ENCODE measurements at regions not wholly inside any gene's neighbourhood (a gene's known extent, or its start where the extent isn't known, plus 50 kb on each side); places are given as distances from the start of the nearest gene placed in this dataset.
A peak's percentile ranks its signal among the peaks of the same experiment; 100 is the strongest.
"Not testable (repeated sequence)": the region's sequence is repeated elsewhere in the genome, so short reads cannot be mapped to it uniquely, and the experiment has no call there.

DNA sequence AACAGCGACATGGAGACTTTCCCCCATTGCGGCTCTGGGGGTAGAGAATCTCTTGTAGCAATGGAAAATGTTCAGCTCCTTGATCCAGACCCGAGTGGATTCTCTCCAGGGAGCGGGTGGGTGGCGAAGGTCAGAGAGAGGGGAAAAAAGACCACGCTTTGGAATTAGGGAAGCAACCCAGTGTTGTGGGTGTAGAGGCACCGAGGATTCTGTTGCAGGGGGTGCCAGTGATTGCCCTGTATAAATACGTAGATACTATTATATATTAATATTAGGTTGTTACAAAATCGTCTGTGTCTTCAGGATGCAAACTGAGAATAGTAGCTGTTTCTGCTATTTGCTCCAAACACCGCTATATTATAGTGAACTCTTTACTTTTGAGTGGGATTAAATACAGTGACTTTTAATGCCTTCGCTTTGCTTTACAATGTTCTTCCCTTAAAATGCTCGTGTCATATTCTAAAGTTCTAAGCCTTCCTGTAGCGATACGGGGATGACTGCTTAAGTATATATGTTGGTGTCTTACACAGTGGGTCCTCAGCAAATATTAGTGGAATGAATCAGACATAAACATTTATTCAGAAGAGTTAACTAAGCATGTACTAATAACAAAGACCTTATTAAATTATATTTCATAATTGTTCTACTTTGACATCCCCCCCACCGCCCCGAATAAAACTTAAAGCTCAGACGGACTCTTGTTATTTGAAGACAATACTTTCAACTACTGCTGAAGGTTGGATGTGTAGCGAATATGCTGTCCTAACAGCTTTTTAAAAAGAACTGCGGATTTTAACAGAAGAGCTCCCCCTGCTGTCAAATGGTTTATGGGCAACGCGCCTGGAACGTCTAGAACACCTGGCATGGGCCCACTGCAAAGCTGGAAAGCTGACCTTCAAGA lies 136.4 kb upstream of the KRAS start:
- peak; percentile 62 for ATAC-seq
- intact Hi-C loops (cut with DNase I): no loop called here

DNA sequence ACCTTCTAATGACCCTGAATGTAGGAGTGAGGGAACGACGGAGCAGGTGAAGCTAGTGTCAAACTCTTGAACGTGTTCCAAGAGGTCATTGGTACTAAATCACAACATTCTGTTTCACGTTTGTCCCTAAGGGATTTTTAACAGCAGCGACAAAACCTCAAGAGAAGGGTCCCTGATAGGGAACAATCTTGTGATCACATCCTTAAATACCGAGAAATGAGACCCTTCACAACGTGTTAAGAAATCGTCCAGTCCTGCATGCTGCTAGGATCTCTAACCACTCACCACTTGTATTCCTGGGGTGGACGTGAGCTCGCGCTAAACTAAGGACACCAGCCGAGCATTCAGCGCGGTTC lies 134.1 kb upstream of the KRAS start:
- intact Hi-C loops (cut with DNase I): no loop called here
- no peak for ATAC-seq
- no peak for DNase-seq (ENCODE audit: missing footprints)

More for the DNA sequence above, 136.4 kb upstream of the KRAS start:
- peak; percentile 89 for DNase-seq (ENCODE audit: missing footprints)

- intact Hi-C loops (cut with DNase I): no loop called here
- no peak for ATAC-seq
These were observed 133.5 kb upstream of the KRAS start for GRCh38 chr12:25384038-25384892.

DNA sequence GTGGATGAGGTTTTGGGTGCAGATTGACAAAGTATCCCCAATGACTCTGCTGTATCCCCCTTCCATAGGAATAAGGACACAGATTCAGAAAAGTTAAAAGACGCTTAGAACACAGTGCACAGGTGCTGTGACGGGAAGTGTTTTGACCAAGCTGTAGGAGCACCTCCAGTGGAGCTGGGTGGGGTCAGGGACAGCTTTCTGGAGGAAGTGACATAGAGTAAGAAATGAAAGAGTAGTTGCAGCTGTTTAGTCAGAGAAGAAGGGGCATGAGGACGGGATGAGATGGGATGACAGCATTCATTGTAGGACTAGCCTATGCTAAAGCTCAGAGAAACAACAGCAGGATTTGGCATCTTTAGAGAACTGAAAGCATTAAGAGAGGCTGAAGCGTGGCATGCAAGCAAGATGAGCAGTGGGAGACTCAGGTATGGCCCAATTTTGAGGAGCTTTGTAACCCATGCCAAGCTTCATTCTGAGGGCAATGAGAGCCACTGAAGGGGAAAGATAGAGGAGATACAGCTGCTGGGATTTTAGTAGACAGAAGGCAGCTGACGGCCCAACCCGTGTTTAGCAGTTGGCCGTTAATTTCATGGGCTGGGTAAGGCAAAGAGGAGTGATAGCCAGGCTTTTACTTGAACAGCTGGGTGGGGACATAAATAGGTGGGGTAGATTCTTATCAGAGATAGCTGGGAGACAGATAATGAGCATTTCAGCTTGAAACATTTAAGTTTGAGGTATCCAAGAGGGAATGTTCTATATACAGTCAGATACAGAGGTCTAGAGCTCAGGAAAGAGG lies 131.8 kb upstream of the KRAS start:
- intact Hi-C loops (cut with DNase I): no loop called here
- DNase-seq (ENCODE audit: missing footprints): no peak
- no peak for ATAC-seq

More at GRCh38 chr12:25384038-25384892, 133.5 kb upstream of the KRAS start:
- no peak for DNase-seq (ENCODE audit: missing footprints)

- DNase-seq (ENCODE audit: missing footprints) (no peak), ATAC-seq (no peak)
- intact Hi-C loops (cut with DNase I): no loop called here
These were observed 126.9 kb upstream of the KRAS start for GRCh38 chr12:25377469-25378177.

DNA sequence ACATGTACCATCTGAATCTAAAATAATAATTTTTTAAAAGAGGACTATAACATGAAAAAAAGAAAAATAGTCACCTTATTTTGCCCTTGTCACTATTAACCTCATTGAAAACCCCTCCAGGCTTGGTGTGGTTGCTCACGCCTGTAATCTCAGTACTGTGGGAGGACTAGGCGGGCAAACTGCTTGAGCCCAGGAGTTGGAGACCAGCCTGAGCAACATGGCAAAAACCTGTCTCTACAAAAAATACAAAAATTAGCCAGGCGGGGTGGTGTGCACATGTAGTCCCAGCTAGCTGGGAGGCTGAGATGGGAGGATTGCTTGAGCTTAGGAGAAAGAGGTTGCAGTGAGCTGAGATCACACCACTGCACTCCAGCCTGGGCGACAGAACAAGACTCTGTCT lies 126.3 kb upstream of the KRAS start:
- DNase-seq (ENCODE audit: missing footprints) (no peak), ATAC-seq (no peak)
- intact Hi-C loops (cut with DNase I): no loop called here

DNA sequence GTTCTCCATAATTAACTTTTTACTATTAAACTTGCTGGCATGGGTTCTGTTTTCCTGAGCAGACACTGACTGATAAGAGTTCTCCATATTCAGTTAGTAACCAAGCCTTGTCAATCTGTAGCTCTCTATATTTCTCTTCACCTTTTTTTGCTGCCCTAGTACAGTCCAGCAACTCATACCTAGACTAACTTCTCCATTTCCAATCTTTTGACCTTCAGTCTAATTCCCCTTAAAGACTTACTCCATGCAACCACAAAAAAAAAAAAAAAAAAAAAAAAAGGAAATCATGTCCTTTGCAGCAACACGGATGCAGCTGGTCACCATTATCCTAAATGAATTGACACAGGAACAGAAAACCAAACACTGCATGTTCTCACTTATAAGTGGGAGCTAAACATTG lies 125.7 kb upstream of the KRAS start:
- DNase-seq (ENCODE audit: missing footprints) (no peak), ATAC-seq (no peak)
- intact Hi-C loops (cut with DNase I): no loop called here

DNA sequence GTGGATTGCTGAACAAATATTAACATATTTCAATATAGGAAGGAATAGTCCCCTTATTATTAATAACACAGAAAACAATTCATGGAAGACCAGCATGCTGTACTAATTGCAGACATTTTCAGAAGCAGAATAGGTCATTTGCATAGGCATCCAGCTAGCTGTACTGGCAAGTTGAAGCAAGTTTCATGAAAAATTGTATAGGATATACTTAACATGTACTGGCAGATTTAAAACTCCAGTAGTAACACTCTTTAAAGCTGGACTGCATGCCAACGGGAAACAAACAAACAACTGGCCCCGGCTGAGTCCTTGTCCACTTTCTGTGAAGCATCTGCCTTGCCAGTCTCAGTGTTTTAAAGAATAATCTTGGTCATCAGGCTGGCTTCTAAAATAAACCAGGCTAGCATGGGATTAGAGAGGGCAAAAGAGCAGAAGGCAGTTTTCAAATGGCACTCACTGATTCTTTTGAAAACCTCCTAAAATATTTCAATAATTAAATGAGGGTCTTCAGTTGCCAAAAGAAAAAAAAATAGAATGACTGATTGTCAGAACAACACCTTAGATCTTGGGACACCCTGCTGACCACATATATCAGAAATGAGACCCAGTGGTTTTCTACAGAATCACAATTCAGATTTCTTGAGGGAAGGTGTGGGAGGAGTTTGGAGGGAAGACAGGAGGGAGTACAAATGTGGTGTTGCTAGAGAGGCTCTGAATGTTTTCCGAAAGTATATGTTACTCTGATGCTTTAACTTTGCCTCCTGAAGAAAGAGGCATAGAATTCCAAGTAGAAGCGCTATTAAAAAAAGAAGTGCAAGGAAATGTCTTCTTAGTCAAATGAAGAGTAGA lies 122.5 kb upstream of the KRAS start:
- intact Hi-C loops (cut with DNase I): no loop called here
- ATAC-seq: no peak
- no peak for DNase-seq (ENCODE audit: missing footprints)

DNA sequence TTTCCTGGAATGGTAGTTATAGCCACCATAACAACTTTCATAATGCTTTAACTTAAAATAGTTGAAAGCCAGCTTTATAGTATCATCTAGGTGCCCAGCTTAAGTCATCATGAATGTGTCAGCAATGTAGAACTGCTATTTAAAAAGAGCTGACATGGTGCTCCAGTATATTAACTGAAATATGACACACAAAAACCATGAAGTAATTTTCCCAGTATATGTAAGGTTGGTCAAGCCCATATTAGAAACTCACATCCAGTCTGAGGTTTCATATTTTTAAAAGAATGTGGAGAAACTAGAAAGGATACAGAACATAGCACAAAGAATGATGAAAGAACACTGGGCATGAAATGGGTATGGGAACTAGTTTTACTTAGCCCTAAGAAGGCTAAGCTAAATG lies 121.3 kb upstream of the KRAS start:
- DNase-seq (ENCODE audit: missing footprints) (no peak), ATAC-seq (no peak)
- intact Hi-C loops (cut with DNase I): no loop called here

GRCh38 chr12:25368557-25368956 lies 117.8 kb upstream of the KRAS start:
- intact Hi-C loops (cut with DNase I): no loop called here
- ATAC-seq (no peak), DNase-seq (ENCODE audit: missing footprints) (no peak)

GRCh38 chr12:25366122-25366521 lies 115.4 kb upstream of the KRAS start:
- no peak for ATAC-seq
- DNase-seq (ENCODE audit: missing footprints): no peak
- intact Hi-C loops (cut with DNase I): no loop called here

- no peak for DNase-seq (ENCODE audit: missing footprints)
- intact Hi-C loops (cut with DNase I): no loop called here
- ATAC-seq: no peak
These were observed 114.6 kb upstream of the KRAS start for GRCh38 chr12:25365340-25365730.

DNA sequence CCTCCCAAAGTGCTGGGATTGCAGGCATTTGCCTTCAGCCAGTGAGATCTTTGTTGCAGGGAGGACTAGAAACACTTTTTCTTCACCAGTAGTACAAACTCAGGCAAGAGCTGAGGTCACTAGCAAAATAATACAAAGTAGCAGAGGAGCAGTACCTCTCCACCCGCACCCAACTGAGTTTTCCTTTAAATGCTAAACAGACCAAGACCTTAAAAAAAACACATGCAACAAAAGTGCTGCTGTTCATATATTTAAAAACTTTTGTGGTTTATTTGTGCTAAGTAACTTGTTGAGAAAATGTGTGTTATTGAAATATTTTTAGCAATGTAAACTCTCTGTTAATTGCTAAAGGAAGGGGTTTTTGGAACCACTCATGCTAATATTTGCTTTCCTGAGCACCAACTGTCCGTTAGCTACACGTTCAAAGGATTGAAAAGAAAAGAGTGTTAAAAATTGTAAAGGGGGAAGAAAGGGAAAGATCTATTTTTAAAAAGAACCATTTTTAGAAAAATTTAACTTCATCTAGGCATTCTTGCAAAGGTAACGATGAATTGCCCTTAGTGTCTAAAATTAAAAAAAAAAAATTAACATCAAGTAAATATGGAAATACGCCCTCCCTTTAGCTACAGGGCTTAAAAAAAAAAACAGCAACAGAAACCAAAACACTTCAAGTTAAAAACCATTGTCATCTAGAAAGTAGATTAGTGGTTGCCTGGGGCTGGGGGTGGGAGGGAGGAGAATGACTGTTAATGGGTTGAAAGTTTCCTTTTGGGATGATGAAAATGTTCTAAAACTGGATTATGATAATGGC lies 114.0 kb upstream of the KRAS start:
- no peak for DNase-seq (ENCODE audit: missing footprints)

GRCh38 chr12:25362646-25363045 lies 111.9 kb upstream of the KRAS start:
- intact Hi-C loops (cut with DNase I): no loop called here
- ATAC-seq (no peak), DNase-seq (ENCODE audit: missing footprints) (no peak)

More for the DNA sequence above, 114.0 kb upstream of the KRAS start:
- intact Hi-C loops (cut with DNase I): no loop called here
- no peak for ATAC-seq

DNA sequence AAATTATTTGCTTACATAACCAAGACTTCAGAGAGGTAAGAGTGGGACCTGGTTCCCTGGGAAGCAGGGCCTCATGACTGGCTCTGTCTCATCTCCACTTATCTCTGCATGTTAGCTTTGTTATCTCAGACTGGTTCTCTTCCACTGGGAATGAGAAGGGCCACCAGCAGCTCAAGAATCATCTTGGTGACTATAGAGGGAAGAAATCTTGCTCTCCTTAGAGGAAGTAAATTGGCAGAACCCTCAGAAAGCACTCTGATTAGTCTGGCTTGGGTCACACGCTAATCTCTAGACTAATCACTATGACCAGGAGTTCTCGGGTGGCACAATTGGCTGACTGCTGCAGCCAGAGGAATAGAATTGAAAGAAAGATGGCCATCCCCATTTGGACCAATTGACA lies 110.8 kb upstream of the KRAS start:
- intact Hi-C loops (cut with DNase I): no loop called here
- ATAC-seq: no peak
- DNase-seq (ENCODE audit: missing footprints): no peak

GRCh38 chr12:25357595-25357994 lies 106.9 kb upstream of the KRAS start:
- ATAC-seq (no peak), DNase-seq (ENCODE audit: missing footprints) (no peak)
- intact Hi-C loops (cut with DNase I): no loop called here

DNA sequence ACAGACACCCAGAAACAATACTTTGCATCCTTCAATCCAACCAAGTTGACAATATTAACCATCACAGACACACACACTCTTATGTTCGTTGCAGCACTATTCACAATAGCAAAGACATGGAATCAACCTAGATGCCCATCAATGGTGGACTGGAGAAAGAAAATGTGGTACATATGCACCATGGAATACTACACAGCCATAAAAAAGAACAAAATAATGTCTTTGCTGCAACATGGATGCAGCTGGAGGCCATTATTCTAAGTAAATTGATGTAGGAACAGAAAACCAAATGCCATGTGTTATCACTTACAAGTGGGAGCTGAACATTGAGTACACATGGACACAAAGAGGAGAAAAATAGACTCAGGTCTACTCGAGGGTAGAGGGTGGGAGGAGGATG lies 102.2 kb upstream of the KRAS start:
- intact Hi-C loops (cut with DNase I); DNase-seq (ENCODE audit: missing footprints); ATAC-seq: not testable (repeated sequence)
